Subcutaneous abdominal adipose tissue (tissue), 5 donors: ENCODE measurements at regions not wholly inside any gene's neighbourhood (a gene's known extent, or its start where the extent isn't known, plus 50 kb on each side); places are given as distances from the start of the nearest gene placed in this dataset.

ENCODE experiments used
- H3K27ac ChIP-seq: one replicate; pipeline ENCODE4 v1.7.0; 2013; ENCODE audit warnings: low read depth, mild to moderate bottlenecking, inconsistent platforms, low read length, moderate library complexity
- H3K27me3 ChIP-seq, 5 donors: one replicate each; pipeline ENCODE4 v1.7.0; 2013; ENCODE audit warnings: low read length in 5 of 5, inconsistent platforms in 1 of 5; ENCODE audit not compliant: control insufficient read depth in 5 of 5, insufficient read depth in 4 of 5
- H3K36me3 ChIP-seq, 5 donors: one replicate each; pipeline ENCODE4 v1.7.0; 2013; ENCODE audit warnings: low read length in 5 of 5; ENCODE audit not compliant: control insufficient read depth in 5 of 5, insufficient read depth in 5 of 5
- H3K4me1 ChIP-seq, 5 donors: one replicate each; pipeline ENCODE4 v1.7.0; 2013; ENCODE audit warnings: low read length in 5 of 5, mild to moderate bottlenecking in 3 of 5, moderate library complexity in 1 of 5; ENCODE audit not compliant: control insufficient read depth in 5 of 5, insufficient read depth in 5 of 5
- H3K4me3 ChIP-seq, 5 donors: one replicate each; pipeline ENCODE4 v1.7.0; 2013; ENCODE audit warnings: low read length in 5 of 5, low read depth in 1 of 5
- H3K9ac ChIP-seq, 5 donors: one replicate each; pipeline ENCODE4 v1.7.0; 2013; ENCODE audit warnings: low read length in 5 of 5, mild to moderate bottlenecking in 4 of 5, moderate library complexity in 3 of 5
- H3K9me3 ChIP-seq, 5 donors: one replicate each; pipeline ENCODE4 v1.7.0; 2013; ENCODE audit warnings: low read length in 5 of 5; ENCODE audit not compliant: control insufficient read depth in 5 of 5
- donor health status: healthy.
- donor health status: healthy.
- donor health status: healthy.
- donor health status: healthy.
- donor health status: healthy.

DNA sequence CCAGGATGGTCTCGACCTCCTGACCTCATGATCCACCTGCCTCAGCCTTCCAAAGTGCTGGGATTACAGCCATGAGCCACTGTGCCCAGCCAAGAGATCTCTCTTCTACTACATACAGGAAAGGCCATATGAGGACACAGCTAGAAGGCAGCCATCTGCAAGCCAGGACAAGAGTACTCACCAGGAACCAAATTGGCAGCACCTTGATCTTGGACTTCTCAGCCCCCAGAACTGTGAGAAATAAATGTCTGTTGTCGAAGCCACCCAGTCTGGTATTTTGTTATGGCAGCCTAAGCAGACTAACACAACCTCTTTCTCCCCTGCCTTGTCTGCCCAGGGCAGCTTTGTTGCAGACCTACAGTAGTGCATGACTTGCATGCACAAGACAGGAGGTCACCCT lies 211.3 kb upstream of the HAAO start:
- Histone ChIP-seq H3K27ac (no peak overlapping the region), H3K27me3 (no peaks in the 10 kb centered on the region), H3K9ac (no peak overlapping the region), H3K4me3 (no peak overlapping the region), H3K4me1 (no peaks in the 10 kb centered on the region), H3K9me3 (peaks cover 0 to 5% (median 0%) of the 10 kb centered on the region in 5 donors), H3K36me3 (no peaks in the 10 kb centered on the region)

DNA sequence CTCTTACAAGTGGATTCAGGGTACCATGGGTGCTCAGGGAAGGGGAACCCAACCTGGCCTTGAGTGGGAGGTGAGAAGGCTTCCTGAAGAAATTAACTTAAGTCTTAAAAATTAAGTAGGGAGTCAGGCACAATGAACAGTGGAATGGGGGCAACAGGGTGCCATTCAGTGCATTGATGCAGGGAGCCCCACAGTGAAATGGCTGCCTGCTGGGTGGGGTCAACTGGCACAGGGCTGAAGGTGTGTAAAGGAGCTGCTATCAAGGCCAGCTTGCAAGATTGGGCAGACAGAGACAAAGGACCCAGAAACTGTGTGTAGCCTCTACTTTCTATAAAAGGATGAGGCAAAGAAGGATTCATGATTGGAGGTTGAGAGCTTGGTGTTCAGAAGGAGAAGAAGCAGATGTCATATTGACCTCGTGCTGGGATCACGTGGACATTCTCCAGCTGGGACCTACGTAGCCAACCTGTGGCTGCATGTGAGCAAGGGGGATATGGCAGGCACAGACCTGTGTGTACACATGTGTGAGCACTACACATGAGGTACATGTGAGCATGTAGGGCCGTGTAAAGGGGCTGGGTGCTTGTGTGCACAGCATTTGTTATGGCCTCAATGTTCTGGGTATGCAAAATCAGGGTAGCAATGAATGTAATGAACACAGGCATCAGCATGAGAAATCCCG lies 209.5 kb upstream of the HAAO start:
- Histone ChIP-seq H3K9me3 (no peaks in the 10 kb centered on the region), H3K4me3 (no peak overlapping the region), H3K27me3 (no peaks in the 10 kb centered on the region), H3K4me1 (no peaks in the 10 kb centered on the region), H3K36me3 (no peaks in the 10 kb centered on the region), H3K9ac (no peak overlapping the region), H3K27ac (no peak overlapping the region)

DNA sequence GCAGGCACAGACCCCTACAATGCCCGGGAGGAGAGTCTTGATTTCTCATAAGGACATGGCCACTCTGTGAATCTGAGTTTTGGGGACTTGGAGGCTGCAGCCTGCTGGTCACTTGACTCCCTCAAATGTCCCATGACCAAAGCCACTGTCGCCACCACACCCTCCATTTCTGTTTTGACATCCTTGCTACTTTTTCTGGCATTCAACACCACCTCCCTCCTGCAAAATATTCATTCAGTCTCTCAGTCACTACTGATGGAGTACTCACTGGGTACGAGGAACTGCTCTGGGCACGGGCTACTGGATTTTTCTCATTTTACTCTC lies 208.6 kb upstream of the HAAO start:
- H3K9me3 ChIP-seq = peaks cover 0 to under 1% (median 0%) of the 10 kb centered on the region in 5 donors
- H3K9ac ChIP-seq = no peak overlapping the region
- H3K27me3 ChIP-seq = no peaks in the 10 kb centered on the region
- H3K4me3 ChIP-seq = no peak overlapping the region
- no peak overlapping the region for H3K27ac ChIP-seq
- no peaks in the 10 kb centered on the region for H3K4me1 ChIP-seq
- no peaks in the 10 kb centered on the region for H3K36me3 ChIP-seq

DNA sequence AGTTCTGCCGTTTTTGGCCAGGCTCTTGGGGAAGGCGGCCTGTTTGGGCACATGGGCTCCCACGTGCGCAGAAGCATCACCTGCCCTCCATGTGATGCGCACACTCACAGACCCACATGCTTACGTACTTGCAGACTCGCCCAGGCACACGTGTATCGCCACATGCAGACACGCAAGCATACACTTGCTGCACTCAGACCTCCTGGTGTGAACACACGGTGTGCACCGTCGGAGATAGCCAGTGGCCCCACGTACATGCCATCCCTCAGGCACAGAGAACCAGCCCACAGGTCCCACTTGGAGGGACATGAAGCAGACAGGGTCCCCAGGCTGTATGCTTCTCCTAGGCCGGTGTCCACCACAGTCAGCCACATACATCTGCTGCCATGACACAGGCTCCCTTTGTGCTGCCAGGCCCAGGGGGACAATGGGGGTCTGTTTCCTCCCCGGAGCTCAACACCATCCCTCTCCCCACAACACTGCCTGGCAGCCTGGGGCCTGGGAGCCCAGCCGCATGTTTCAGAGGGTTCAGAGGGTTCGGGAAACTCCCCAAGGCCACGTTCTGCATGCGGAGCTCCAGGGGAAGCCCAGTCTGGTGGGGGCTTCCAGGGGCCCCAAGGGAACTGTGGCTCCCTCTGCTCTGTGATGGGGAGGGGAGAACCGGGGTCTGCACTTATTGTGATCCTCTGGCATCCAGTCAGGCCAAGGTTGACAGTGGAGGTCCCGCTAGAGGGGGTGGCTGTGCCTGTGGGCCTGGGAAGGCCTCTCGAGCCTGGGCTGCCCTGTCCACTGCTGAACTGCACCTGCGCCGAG lies 208.1 kb upstream of the HAAO start:
- no peak overlapping the region for H3K4me3 ChIP-seq
- no peaks in the 10 kb centered on the region for H3K36me3 ChIP-seq
- peaks cover 0 to 5% (median 3%) of the 10 kb centered on the region in 5 donors for H3K9me3 ChIP-seq
- H3K9ac ChIP-seq = no peak overlapping the region
- H3K27ac ChIP-seq = no peak overlapping the region
- H3K27me3 ChIP-seq = no peaks in the 10 kb centered on the region
- no peaks in the 10 kb centered on the region for H3K4me1 ChIP-seq

DNA sequence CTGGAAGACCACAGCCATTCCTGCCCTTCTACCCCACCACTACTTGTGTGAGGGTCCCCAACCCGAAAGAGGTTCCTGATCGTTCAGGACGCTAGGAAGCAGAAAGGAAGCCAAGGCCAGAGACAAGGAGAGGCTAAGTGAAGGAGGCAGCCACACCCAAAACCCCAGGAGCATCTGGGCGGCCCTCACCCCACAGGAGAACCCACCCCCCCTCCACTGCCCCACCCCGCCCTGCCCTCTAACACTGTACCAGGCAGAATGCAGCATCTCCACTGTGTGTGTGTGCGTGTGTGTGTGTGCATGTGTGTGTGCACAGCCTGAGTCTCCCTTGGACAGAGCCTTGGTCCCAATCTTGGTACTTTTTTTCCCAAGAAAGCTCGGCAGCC lies 207.5 kb upstream of the HAAO start:
- Histone ChIP-seq H3K9me3 (peaks cover 0 to 5% (median 3%) of the 10 kb centered on the region in 5 donors), H3K9ac (no peak overlapping the region), H3K36me3 (no peaks in the 10 kb centered on the region), H3K4me3 (no peak overlapping the region), H3K27me3 (no peaks in the 10 kb centered on the region), H3K27ac (no peak overlapping the region), H3K4me1 (no peaks in the 10 kb centered on the region)

DNA sequence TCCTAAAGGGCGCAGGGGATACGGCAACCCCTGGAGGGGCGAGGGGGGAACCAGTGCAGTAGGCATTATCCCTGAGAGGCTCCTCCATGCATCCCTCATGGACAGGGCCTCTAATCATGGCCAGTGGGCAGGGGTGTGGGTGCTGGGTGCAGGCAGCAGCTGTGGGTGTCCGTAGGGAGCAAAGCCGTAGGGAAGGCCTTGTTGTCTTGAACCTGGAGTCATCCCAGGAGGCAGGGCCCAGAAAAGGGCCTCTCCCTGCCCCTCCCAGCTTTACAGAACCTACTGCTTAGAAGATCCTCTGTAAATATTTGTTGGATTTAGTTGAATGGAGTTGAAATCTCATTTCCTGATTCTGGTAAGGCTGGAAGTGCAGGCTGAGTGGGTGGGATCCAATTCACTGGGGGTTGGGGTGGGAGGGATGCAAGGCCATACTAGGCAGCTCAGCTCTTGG lies 207.0 kb upstream of the HAAO start:
- Histone ChIP-seq H3K4me3 (no peak overlapping the region), H3K4me1 (no peaks in the 10 kb centered on the region), H3K27ac (no peak overlapping the region), H3K27me3 (no peaks in the 10 kb centered on the region), H3K36me3 (no peaks in the 10 kb centered on the region), H3K9ac (no peak overlapping the region), H3K9me3 (peaks cover 0 to 5% (median 3%) of the 10 kb centered on the region in 5 donors)

DNA sequence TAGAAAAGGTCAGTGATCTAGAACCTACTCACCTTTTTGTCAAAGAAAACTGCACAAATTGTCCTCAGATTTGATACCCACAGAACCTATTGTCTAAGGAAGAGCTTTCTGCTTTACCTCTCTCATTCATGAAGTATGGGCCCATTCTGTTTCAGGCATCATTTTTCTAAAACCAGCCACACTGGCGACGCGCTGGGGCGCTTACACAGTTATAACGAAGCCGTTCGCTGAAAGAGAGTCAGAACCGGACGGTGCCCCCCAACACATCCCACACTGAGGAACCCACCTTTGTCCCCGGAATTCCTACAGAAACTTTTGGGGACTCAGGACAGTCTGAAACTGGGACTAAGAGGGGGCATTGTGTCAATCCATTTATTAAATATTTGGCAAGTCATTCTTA lies 206.3 kb upstream of the HAAO start:
- Histone ChIP-seq H3K9me3 (peaks cover 0 to 5% (median 3%) of the 10 kb centered on the region in 5 donors), H3K9ac (no peak overlapping the region), H3K27ac (no peak overlapping the region), H3K27me3 (no peaks in the 10 kb centered on the region), H3K4me1 (no peaks in the 10 kb centered on the region), H3K36me3 (no peaks in the 10 kb centered on the region), H3K4me3 (no peak overlapping the region)

DNA sequence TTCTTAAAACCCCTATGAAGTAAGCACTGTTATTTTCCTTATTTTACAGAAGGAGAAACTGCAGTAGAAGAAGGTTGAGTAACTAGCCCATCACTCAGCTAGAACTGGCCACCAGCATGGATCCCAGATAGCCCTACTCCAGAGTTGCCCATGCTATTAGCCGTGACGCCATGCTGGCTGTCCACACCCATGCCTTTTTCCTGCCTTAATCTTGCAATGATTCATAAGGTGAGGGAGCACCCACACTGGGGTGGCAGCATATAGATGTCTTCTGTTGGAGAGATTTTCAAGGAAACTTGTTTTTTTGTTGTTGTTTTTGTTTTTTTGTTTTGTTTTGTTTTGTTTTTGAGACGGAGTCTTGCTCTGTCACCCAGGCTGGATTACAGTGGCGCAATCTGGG lies 204.1 kb upstream of the HAAO start:
- no peak overlapping the region for H3K27ac ChIP-seq
- no peak overlapping the region for H3K4me3 ChIP-seq
- H3K4me1 ChIP-seq = no peaks in the 10 kb centered on the region
- H3K27me3 ChIP-seq = no peaks in the 10 kb centered on the region
- H3K9ac ChIP-seq = no peak overlapping the region
- H3K9me3 ChIP-seq = peaks cover 0 to 5% (median 3%) of the 10 kb centered on the region in 5 donors
- H3K36me3 ChIP-seq = no peaks in the 10 kb centered on the region

DNA sequence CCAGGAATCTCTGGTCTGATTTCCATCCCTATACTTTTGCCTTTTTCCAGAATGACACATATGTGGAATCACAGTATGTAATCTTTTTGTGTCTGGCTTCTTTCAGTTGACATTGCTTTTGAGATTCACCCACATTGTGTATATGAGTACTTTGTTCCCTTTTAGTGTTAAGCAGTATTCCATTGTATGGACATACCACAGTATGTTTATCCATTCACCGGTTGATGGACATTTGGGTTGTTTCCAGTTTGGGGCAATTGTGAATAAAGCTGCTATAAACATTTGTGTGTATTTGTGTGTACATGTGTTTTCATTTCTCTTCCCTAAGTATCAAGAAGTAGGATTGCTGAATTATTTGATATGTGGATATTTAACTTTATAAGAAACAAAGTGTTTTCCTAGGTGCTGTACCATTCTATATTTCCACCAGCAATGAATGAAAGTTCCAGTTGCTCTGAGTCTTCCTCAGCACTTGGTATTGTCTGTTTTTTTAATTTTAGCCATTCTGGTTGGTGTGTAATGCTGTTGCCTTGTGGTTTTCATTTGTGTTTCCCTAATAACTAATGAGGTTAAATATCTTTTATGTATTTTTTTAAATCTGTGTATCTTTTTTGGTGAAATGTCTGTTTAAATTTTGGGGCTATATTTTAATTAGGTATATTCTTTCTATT lies 203.5 kb upstream of the HAAO start:
- H3K9ac ChIP-seq = no peak overlapping the region
- no peaks in the 10 kb centered on the region for H3K27me3 ChIP-seq
- no peak overlapping the region for H3K27ac ChIP-seq
- H3K9me3 ChIP-seq = peaks cover 0 to 5% (median 3%) of the 10 kb centered on the region in 5 donors
- no peak overlapping the region for H3K4me3 ChIP-seq
- no peaks in the 10 kb centered on the region for H3K36me3 ChIP-seq
- no peaks in the 10 kb centered on the region for H3K4me1 ChIP-seq
